ENCODE measurements at regions not wholly inside any gene's neighbourhood (a gene's known extent, or its start where the extent isn't known, plus 50 kb on each side); places are given as distances from the start of the nearest gene placed in this dataset.

DNA sequence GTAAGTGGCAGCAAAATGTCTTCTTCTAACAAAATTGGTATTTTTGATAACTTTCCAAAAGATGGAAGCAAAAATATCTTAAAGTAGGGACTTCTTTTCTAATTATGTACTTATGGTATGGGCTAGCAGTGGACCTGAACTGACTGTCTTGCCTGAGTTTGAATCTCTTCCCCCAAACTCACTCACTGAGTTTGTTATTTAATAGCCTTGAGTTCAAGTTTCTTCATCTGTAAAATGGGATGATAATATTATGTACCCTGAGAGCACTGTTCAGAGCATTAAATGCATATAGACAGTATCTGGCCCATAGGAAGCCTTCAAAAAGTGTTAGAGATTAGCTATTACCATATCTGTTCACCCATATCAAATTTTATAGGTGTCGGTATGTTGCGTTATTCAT is 210.4 kb upstream of the NUDT4 start:
- peak overlapping the region in 1 of 2 experiments; percentile 57; a peak in 1 of 4 replicates for H3K4me2 ChIP-seq (ENCODE audit: insufficient read depth in 1 of 2, low read depth in 2 of 2, low read length in 2 of 2)
- no peak overlapping the region for H4K5ac ChIP-seq (ENCODE audit: insufficient read length, low read depth, low read length)
- no peaks in the 10 kb centered on the region for H3K36me3 ChIP-seq (ENCODE audit: control insufficient read depth in 2 of 4, insufficient read depth in 4 of 4, low read length in 3 of 4)
- H3K56ac ChIP-seq (replicated peaks; ENCODE audit: insufficient read length, low read depth, low read length) = no peak overlapping the region
- H3K23me2 ChIP-seq (ENCODE audit: low read depth, low read length) = no peaks in the 10 kb centered on the region
- H3K18ac ChIP-seq (ENCODE audit: extremely low read depth, low read length) = no peak overlapping the region
- 74% methylated on average over 2 of the region's 2 CpGs; no CpG with 5 or more reads in 1 of the 2 experiments for WGBS, 2 experiments (ENCODE audit: extremely low coverage in 1 of 2, insufficient coverage in 1 of 2, insufficient read length in 1 of 2, insufficient replicate concordance in 2 of 2, low coverage in 1 of 2, low lambda C conversion rate in 2 of 2, missing lambda C conversion rate in 1 of 2)
- no peak overlapping the region for H2BK12ac ChIP-seq (ENCODE audit: low read depth, low read length)
- no peaks in the 10 kb centered on the region for H3K9me3 ChIP-seq (ENCODE audit: insufficient read depth in 2 of 2, low read depth in 1 of 2, low read length in 1 of 2)
- no peak overlapping the region for H2AFZ ChIP-seq (ENCODE audit: low read length)
- no peaks in the 10 kb centered on the region for H4K20me1 ChIP-seq (replicated peaks in 1 of 2; ENCODE audit: control insufficient read depth in 1 of 2, insufficient read depth in 2 of 2, low read length in 2 of 2)
- no peak overlapping the region for H3K23ac ChIP-seq (ENCODE audit: insufficient read length)
- no peak overlapping the region for H2BK20ac ChIP-seq (ENCODE audit: low read length)
- H3K4me3 ChIP-seq (ENCODE audit: extremely low read depth in 1 of 4, insufficient read depth in 2 of 4, low read depth in 3 of 4, low read length in 4 of 4) = peak overlapping the region in 1 of 4 experiments; percentile 49; a peak in 1 of 8 replicates
- H3K27ac ChIP-seq (ENCODE audit: low read depth, low read length) = no peak overlapping the region
- H2BK5ac ChIP-seq (ENCODE audit: low read depth, low read length) = no peak overlapping the region
- no peak overlapping the region for H2BK120ac ChIP-seq (replicated peaks; ENCODE audit: low read depth, low read length)
- H3K4me1 ChIP-seq (replicated peaks in 1 of 4; ENCODE audit: control insufficient read depth in 3 of 4, insufficient read depth in 4 of 4, low read length in 3 of 4) = peaks cover 0 to 2% (median 0%) of the 10 kb centered on the region in 4 experiments; a peak in 1 of 7 replicates
- no peak overlapping the region for H2AK5ac ChIP-seq (ENCODE audit: low read depth, low read length)
- H3K79me1 ChIP-seq (ENCODE audit: low read depth, low read length) = no peaks in the 10 kb centered on the region
- H4K91ac ChIP-seq (replicated peaks; ENCODE audit: insufficient read length, low read length) = no peak overlapping the region
- FAIRE-seq (no peak), DNase-seq (ENCODE audit: low read depth in 1 of 2, low spot score in 2 of 2) (no peak)
- ChIA-PET POLR2A (ENCODE audit: partially characterized antibody) (no interaction called here), CTCF (ENCODE audit: partially characterized antibody) (interaction anchor here (0.7 to 1.9 kb wide), 5 partner anchors 62 to 252 kb away, joined by 3 to 5 read pairs (median 3); no protein-coding TSS in a partner anchor)
- no peak overlapping the region for H4K8ac ChIP-seq (ENCODE audit: extremely low read depth, insufficient read depth, low read length)
- H3K4ac ChIP-seq (replicated peaks; ENCODE audit: insufficient read length, low read depth, low read length) = no peak overlapping the region
- no peaks in the 10 kb centered on the region for H3K79me2 ChIP-seq (ENCODE audit: control insufficient read depth in 1 of 2, insufficient read depth in 2 of 2, low read length in 2 of 2)
- H3K14ac ChIP-seq (ENCODE audit: insufficient read length) = no peak overlapping the region
- no peak overlapping the region for H2BK15ac ChIP-seq (ENCODE audit: low read length)
- peaks cover 4 to 14% (median 8%) of the 10 kb centered on the region in 4 experiments; a peak in 6 of 7 replicates for H3K27me3 ChIP-seq (replicated peaks in 1 of 4; ENCODE audit: control insufficient read depth in 3 of 4, extremely low read depth in 1 of 4, insufficient read depth in 3 of 4, low read length in 3 of 4)
- H3K9ac ChIP-seq (replicated peaks in 1 of 4; ENCODE audit: extremely low read depth in 1 of 4, low read depth in 3 of 4, low read length in 3 of 4) = no peak overlapping the region
- TF ChIP-seq TAF1 (IDR thresholded peaks at IDR 0.05; ENCODE audit: low read depth, low read length) = no peak
- no peak for TF ChIP-seq FOSL1 (IDR thresholded peaks at IDR 0.05; ENCODE audit: insufficient read depth, low read depth, low read length)
- no peak for TF ChIP-seq JUND (IDR thresholded peaks at IDR 0.05; ENCODE audit: low read length)
- TF ChIP-seq, protein P1, sequence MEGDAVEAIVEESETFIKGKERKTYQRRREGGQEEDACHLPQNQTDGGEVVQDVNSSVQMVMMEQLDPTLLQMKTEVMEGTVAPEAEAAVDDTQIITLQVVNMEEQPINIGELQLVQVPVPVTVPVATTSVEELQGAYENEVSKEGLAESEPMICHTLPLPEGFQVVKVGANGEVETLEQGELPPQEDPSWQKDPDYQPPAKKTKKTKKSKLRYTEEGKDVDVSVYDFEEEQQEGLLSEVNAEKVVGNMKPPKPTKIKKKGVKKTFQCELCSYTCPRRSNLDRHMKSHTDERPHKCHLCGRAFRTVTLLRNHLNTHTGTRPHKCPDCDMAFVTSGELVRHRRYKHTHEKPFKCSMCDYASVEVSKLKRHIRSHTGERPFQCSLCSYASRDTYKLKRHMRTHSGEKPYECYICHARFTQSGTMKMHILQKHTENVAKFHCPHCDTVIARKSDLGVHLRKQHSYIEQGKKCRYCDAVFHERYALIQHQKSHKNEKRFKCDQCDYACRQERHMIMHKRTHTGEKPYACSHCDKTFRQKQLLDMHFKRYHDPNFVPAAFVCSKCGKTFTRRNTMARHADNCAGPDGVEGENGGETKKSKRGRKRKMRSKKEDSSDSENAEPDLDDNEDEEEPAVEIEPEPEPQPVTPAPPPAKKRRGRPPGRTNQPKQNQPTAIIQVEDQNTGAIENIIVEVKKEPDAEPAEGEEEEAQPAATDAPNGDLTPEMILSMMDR (IDR thresholded peaks at IDR 0.05; ENCODE audit: control extremely low read depth in 1 of 3, insufficient read depth in 1 of 3, low read depth in 1 of 3, low read length in 3 of 3) = no peak
- no peak for TF ChIP-seq HDAC6 (IDR thresholded peaks at IDR 0.05; ENCODE audit: low read depth, low read length)
- no peak for TF ChIP-seq HDAC2 (IDR thresholded peaks at IDR 0.05; ENCODE audit: borderline replicate concordance in 1 of 2, low read depth in 2 of 2, low read length in 2 of 2)
- no peak for TF ChIP-seq YY1 (IDR thresholded peaks at IDR 0.05; ENCODE audit: low read depth, low read length)
- no peak for TF ChIP-seq RAD21 (IDR thresholded peaks at IDR 0.05 in 1 of 2, conservative IDR thresholded peaks at IDR 0.05 in 1 of 2; ENCODE audit: low read depth in 2 of 2, low read length in 2 of 2)
- no peak for TF ChIP-seq NRF1 (IDR thresholded peaks at IDR 0.05; ENCODE audit: low read depth, low read length)
- no peak for TF ChIP-seq BRCA1 (IDR thresholded peaks at IDR 0.05; ENCODE audit: low read depth, low read length)

Measured in H1 (cell line).